PFSK-1 (cell line): ENCODE measurements at regions not wholly inside any gene's neighbourhood (a gene's known extent, or its start where the extent isn't known, plus 50 kb on each side); places are given as distances from the start of the nearest gene placed in this dataset.

Experiments used
- POLR2AphosphoS5 ChIP-seq: IDR thresholded peaks from 2 replicates; pipeline ENCODE4 v1.6.1; 2012; ENCODE audit warnings: low read depth, mild to moderate bottlenecking, control low read depth, low read length, moderate library complexity
- TAF1 ChIP-seq: IDR thresholded peaks from 2 replicates; pipeline ENCODE4 v1.6.1; 2012; ENCODE audit warnings: low read length, control low read depth, borderline replicate concordance; ENCODE audit not compliant: insufficient read depth

DNA sequence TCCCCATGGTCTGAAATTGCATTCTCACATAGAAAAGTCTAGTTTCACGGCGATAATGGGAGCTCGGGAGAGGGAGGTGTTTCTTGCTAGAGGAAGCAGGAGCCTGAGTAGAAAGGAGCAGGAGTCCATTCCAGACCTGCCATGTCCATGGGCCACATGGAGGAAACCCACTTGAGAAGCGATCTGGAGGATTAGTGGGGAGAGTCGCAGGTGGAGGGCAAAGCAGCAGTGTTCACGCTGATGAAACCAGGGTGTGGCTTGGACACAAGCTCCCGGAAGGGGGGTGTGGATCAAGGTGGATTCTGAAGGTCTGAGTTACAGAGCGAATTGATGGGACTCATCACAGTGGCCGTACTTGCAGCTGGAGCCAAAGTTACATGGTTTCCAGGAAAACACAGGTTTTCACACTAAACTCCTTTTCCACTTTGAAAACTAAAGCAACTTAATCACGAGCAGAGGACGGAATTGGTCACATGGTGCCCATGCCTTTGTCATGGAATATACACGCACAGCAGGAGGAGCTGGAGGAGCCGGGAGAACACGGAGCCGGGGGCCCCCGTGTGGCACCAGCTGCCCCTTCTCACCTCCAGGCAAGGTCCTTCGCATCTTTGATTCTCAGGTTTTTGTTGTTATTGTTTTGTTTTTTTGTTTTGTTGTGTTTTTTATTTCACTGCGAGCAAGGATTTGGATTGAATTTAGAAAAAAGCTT is 255.1 kb upstream of the MYT1L start:
- TF ChIP-seq POLR2AphosphoS5: no peak
- TF ChIP-seq TAF1: no peak
